MV-4-11 (cell line): ENCODE measurements at regions not wholly inside any gene's neighbourhood (a gene's known extent, or its start where the extent isn't known, plus 50 kb on each side); places are given as distances from the start of the nearest gene placed in this dataset.
A peak's percentile ranks its signal among the peaks of the same experiment; 100 is the strongest.

ENCODE experiments used
- DNase-seq: peaks from one replicate; lab custom pipeline; 2025; lab: John Stamatoyannopoulos, UW

- DNase-seq: no peak
Measured at GRCh38 chr11:131052367-131052766, 136.1 kb upstream of the SNX19 start.

- DNase-seq: no peak
Measured at GRCh38 chr11:131056036-131056435, 139.8 kb upstream of the SNX19 start.

- no peak for DNase-seq
Measured at GRCh38 chr11:131063638-131064037, 147.4 kb upstream of the SNX19 start.

DNA sequence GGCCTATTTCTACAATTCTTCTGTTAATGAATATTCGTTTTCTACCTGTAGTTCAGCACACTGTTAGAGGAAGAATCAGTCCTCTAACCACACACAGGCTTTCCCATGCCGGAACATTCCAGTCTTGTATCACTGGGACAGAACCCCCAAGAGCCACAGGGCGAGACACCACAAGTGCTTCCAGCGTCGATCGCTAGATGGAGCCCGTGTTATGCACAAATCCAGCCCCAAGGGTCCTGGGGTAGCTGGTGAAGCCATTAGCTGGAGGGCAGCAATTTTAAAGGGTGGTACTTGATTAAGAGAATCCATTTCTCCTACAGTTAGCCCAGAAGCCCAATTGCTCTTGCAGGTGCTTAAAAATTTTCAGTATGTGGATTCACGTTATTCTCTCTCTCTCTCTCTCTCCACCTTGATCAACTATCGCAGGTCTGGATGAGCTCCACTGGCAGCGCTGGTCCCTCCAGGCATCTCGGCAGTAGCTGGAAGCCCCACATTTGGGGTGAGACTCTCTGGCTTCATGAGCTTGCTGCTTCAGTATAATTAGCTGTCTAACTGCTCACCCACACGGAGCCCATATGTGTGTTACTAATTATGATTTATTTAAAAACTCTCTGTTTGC, 148.2 kb upstream of the SNX19 start:
- DNase-seq: peak; percentile 35

DNA sequence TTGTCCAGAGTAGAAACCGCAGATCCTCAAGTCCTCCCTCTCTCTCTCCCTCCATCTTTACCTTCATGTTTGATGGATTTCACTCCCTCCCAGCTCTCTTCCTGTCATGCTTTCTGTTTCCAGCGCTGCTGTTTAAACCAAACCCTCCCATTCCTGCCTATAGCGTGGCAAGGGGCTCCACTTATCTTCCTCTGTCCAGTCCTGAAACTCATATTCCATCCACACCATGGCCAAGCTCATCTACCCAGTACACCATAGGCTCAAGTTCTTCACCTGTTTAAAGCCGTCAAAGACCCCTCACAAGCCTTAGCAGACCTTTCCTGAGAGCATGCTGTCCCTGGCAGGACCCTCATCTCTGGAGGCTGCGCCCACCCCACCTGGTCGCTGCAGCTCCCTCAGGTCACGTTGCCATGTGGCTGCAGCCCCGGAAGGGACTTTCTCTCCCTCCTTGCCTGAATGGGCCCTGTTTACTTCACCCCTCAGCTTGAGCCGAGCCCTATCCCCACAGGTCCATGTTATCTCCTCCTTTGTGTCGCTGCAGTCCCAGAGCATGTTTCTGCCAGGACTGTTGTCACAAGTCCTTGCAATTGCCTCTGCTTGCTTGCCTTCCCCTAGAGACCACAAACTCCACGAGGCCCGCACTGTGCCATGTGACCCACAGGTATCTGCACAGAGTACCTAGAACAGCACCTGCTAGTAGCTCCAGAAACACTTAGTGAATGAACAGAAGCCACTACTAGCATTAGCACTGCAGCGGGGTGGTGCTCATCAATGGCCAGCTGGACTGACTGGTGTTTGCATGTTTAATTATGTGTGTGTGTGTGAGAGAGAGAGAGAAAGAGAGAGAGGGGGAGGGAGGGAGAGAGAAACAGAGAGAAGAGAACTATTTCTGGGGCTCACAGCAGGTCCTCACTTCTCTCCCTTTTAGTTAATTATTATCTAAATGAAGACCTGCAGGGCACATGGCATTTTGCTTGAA, 149.4 kb upstream of the SNX19 start:
- DNase-seq: no peak

DNA sequence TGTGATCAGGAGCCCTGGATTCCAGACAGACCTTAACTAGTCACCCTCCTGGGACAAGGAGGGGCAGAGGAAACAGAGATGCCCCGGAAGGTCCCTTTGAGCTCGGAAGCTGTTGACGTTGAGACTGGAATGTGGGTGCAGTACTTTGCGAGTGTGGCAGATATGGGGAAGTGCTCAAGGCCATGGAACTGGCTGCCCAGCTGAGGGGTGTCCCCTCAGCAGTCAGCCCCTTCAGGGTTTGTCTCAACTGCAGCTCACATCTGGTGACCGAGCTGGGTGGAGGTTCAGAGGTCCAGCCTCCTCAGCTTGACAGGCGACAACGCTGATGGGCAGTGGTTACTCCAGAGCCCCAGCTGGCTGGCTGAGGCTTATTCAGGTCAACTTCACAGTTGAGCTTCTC, 150.3 kb upstream of the SNX19 start:
- DNase-seq: no peak

GRCh38 chr11:131070365-131070764, 154.1 kb upstream of the SNX19 start:
- DNase-seq: no peak

DNA sequence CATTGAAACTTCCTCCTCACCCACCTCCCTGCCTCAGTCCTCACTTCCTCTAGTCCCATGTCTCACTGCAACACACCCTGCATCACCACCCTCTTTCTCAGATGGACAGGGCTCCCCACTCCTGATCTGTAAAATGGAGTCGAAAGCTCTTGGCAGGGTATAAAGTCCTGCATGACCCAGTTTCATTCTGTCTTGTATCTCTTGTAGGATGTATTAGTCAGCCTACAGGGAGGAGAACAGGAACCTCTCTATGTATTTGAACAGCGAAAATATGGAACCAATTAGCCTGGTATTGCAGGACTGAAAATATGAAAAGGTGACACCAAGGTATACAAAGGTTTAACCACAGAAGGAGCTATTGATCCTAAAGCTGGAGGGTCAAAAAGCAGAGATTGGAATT, 156.9 kb upstream of the SNX19 start:
- no peak for DNase-seq

DNA sequence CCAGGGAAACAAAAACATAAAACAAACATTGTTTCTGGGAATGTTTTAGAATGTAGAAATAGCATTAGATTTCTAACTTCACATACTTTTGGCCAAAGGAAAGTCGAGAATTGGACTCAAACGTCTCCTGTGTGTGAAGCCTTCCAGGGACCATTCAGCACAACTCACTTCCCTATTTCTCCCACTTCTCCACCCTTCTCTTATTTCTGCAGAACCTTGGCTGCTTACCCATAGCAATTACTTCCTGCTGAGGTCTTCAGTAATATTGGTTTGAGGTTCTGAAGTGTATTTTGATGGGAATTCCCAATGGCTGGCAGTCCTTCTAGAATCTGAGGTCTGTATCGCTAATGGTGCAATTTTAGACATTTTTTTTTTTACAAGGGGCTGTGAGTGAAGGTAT, 158.3 kb upstream of the SNX19 start:
- DNase-seq: peak; percentile 14

DNA sequence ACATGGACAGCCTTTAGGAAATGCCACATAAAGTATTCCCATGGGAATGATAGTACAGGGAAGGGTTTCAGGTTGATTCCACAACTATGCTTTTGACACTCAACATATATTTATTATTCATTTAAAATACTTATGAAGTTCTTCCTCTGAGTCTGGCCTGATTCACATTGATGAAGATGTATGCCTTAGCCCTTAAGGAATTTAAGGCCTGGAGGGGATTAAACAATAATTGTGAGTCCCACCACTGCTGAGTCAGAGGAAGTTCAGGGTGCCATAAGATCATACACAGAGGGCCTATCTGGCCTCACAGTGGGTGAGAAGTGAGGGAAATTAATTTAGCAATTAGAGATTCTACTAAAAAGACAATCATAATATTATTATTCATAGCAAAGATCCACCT, 161.1 kb upstream of the SNX19 start:
- no peak for DNase-seq

GRCh38 chr11:131079036-131079435, 162.8 kb upstream of the SNX19 start:
- no peak for DNase-seq

GRCh38 chr11:131089727-131090245, 173.5 kb upstream of the SNX19 start:
- no peak for DNase-seq

DNA sequence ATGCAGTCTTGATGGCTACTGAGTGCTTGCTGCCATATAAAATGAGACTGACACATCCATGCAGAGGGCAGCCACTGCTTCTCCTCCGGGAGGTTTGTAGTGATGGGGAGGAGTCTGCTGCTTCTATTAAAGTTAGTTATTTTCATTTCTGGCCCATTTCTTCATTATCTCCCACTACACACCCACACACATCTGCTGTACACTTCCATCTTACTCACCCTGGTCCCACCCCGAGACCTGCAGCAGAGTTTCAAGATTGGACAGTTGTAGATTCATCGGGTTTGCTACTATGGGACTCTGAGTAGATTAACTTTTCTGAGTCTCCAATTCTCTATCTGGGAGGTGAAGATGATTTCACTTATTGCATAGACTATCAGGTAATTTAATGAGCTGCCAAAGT, 176.2 kb upstream of the SNX19 start:
- no peak for DNase-seq

GRCh38 chr11:131094827-131095226, 178.5 kb upstream of the SNX19 start:
- no peak for DNase-seq

- no peak for DNase-seq
Measured at GRCh38 chr11:131095511-131096185, 179.4 kb upstream of the SNX19 start.

DNA sequence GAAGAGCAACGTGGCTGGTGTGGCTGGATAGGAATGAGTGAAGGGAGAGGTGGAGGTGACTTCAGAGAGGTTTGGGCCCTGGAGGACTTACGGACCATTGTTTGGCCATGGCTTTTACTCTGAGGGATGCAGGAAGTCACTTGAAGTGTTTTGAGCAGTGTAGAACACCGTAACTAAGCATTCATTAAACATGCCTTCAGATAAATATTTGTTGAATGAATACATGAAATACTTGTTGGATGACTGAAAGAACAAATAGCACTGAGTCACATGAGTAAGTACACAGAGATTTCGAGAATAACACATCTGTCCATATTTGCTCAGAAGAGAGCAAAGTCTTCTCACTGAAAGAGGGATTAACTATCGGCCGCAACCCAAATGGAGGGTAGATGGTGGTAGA, 182.7 kb upstream of the SNX19 start:
- DNase-seq: no peak

- DNase-seq: no peak
Measured at GRCh38 chr11:131099746-131100145, 183.5 kb upstream of the SNX19 start.

- DNase-seq: no peak
Measured at GRCh38 chr11:131108760-131109159, 192.5 kb upstream of the SNX19 start.

- DNase-seq: no peak
Measured at GRCh38 chr11:131109257-131109656, 193.0 kb upstream of the SNX19 start.

- DNase-seq: no peak
Measured at GRCh38 chr11:131109790-131110189, 193.5 kb upstream of the SNX19 start.

DNA sequence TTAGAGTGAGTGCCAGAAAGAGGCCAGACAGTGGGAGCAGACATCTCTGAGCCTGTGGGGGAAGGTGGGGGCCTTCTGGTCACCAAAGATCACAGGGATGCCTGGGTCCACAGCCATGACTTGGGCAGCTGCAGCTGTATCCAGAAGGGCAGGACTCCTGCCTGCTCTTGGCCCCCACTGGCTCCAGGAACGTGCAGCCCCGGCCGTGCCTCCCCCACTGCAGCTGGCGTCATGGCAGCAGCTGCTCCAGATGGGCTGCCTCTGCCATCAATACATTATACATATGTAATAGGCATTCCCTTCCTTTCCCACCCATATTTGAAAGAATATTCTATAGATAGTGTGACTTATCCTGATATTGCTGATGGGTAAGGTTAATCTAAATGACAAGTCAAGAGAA, 195.5 kb upstream of the SNX19 start:
- DNase-seq: no peak

GRCh38 chr11:131118247-131118646, 202.0 kb upstream of the SNX19 start:
- DNase-seq: no peak
